ENCODE measurements at regions not wholly inside any gene's neighbourhood (a gene's known extent, or its start where the extent isn't known, plus 50 kb on each side); places are given as distances from the start of the nearest gene placed in this dataset.
"Not testable (repeated sequence)": the region's sequence is repeated elsewhere in the genome, so short reads cannot be mapped to it uniquely, and the experiment has no call there.

- DNase-seq = no peak
Measured at GRCh38 chr14:35987731-35988130, 161.6 kb downstream of the BRMS1L start.

GRCh38 chr14:35986219-35986573 lies 160.1 kb downstream of the BRMS1L start:
- no peak for DNase-seq

- DNase-seq = no peak
Measured at GRCh38 chr14:35985474-35986218, 159.5 kb downstream of the BRMS1L start.

- no peak for DNase-seq
Measured at GRCh38 chr14:35979531-35979930, 153.4 kb downstream of the BRMS1L start.

GRCh38 chr14:35978561-35978960 lies 152.4 kb downstream of the BRMS1L start:
- no peak for DNase-seq

GRCh38 chr14:35975814-35976213 lies 149.7 kb downstream of the BRMS1L start:
- DNase-seq = no peak

- DNase-seq = no peak
Measured at GRCh38 chr14:35973770-35974169, 147.6 kb downstream of the BRMS1L start.

GRCh38 chr14:35971965-35972630 lies 146.0 kb downstream of the BRMS1L start:
- DNase-seq = no peak

GRCh38 chr14:35969310-35969709 lies 143.2 kb downstream of the BRMS1L start:
- no peak for DNase-seq

GRCh38 chr14:35965400-35965799 lies 139.3 kb downstream of the BRMS1L start:
- no peak for DNase-seq

- no peak for DNase-seq
Measured at GRCh38 chr14:35964697-35965286, 138.7 kb downstream of the BRMS1L start.

GRCh38 chr14:35963209-35963608 lies 137.1 kb downstream of the BRMS1L start:
- no peak for DNase-seq

GRCh38 chr14:35961697-35962274 lies 135.6 kb downstream of the BRMS1L start:
- DNase-seq = no peak

GRCh38 chr14:35959835-35960234 lies 133.7 kb downstream of the BRMS1L start:
- DNase-seq = no peak

- no peak for DNase-seq
Measured at GRCh38 chr14:35958499-35958898, 132.4 kb downstream of the BRMS1L start.

GRCh38 chr14:35956376-35957085 lies 130.4 kb downstream of the BRMS1L start:
- DNase-seq = no peak

GRCh38 chr14:35952584-35952983 lies 126.4 kb downstream of the BRMS1L start:
- no peak for DNase-seq

- peak; percentile 32 for DNase-seq
Measured at GRCh38 chr14:35949920-35950513, 123.9 kb downstream of the BRMS1L start.

GRCh38 chr14:35947983-35948382 lies 121.8 kb downstream of the BRMS1L start:
- DNase-seq = not testable (repeated sequence)

- DNase-seq = no peak
Measured at GRCh38 chr14:35944847-35945246, 118.7 kb downstream of the BRMS1L start.

GRCh38 chr14:35940291-35940690 lies 114.2 kb downstream of the BRMS1L start:
- DNase-seq = no peak

GRCh38 chr14:35938770-35939169 lies 112.6 kb downstream of the BRMS1L start:
- no peak for DNase-seq

- no peak for DNase-seq
Measured at GRCh38 chr14:35934499-35934898, 108.4 kb downstream of the BRMS1L start.

All from NCI-H2081 treated with DMSO at 0.1 percent for 48 hours (cell line).